Tibial nerve (tissue), 4 donors: ENCODE measurements at regions not wholly inside any gene's neighbourhood (a gene's known extent, or its start where the extent isn't known, plus 50 kb on each side); places are given as distances from the start of the nearest gene placed in this dataset.

Experiments
- DNase-seq, 2 donors: peaks; one replicate each; pipeline ENCODE4 v3.0.0-alpha.2; 2019; ENCODE audit warnings: low spot score in 2 of 2
- H3K27ac ChIP-seq, 4 donors: fragments of 200-600 bp; sonication (generic) in 3 of 4; one replicate each; pipeline ENCODE4 v1.5.1; 2017 to 2019; ENCODE audit warnings: mild to moderate bottlenecking in 1 of 4
- H3K27me3 ChIP-seq, 2 donors: fragments of 200-600 bp; sonication (generic) in 1 of 2; one replicate each; pipeline versions ENCODE4 v1.5.1 to v1.6.0; 2017 to 2019
- H3K36me3 ChIP-seq, 3 donors: fragments of 200-600 bp; sonication (generic); one replicate each; pipeline ENCODE4 v1.5.1; 2018 to 2019
- H3K4me1 ChIP-seq, 4 donors: fragments of 200-600 bp; sonication (generic) in 3 of 4; one replicate each; pipeline ENCODE4 v1.5.1; 2017 to 2019
- H3K4me3 ChIP-seq, 4 donors: fragments of 200-600 bp; sonication (generic) in 3 of 4; one replicate each; pipeline ENCODE4 v1.5.1; 2017 to 2019; ENCODE audit warnings: mild to moderate bottlenecking in 1 of 4, moderate library complexity in 1 of 4
- H3K9me3 ChIP-seq, 4 donors: fragments of 200-600 bp; sonication (generic) in 3 of 4; one replicate each; pipeline ENCODE4 v1.5.1; 2017 to 2019
- CTCF ChIP-seq, 5 experiments: fragments of 200-600 bp in 3 of 5; fragments of 450-650 bp in 2 of 5; sonication (generic) in 3 of 5; IDR thresholded peaks; one replicate each; pipeline ENCODE4 v1.5.1; 2016 to 2019; ENCODE audit warnings: antibody characterized with exemption in 5 of 5, mild to moderate bottlenecking in 3 of 5, moderate library complexity in 2 of 5
- EP300 ChIP-seq, 2 donors: sonication (generic); formaldehyde crosslinking; IDR thresholded peaks; one replicate each; pipeline ENCODE4 v1.6.1; 2017; ENCODE audit warnings: antibody characterized with exemption in 2 of 2, mild to moderate bottlenecking in 1 of 2
- POLR2A ChIP-seq, 2 donors: fragments of 450-650 bp; IDR thresholded peaks; one replicate each; pipeline ENCODE4 v1.6.1; 2017; ENCODE audit warnings: antibody characterized with exemption in 2 of 2, mild to moderate bottlenecking in 2 of 2, moderate library complexity in 2 of 2
- WGBS, 2 donors: methylation state at CpG; one replicate each; pipeline ENCODE4 v1.1.5; 2018; 5-methylcytosine and 5-hydroxymethylcytosine counted together

DNA sequence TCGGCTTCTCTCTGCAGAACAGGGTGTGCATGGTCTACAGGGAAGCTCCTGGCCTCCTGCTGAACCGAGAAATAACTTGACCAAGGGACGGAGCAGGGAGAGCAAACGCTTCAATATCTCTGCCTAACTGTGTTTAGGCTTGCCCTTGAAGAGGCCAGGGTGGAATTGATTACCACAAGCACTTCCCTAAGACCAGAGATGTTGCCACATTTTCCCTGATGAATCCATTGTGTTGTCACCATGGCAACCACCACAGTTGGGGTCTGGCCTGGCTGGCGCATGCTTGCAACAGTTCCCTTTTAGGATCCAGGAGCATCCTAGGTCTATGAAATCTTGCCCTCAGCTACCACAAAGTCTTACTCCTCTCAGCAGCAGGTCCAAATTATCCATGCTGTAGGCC is 213.5 kb upstream of the SULF2 start:
- WGBS, 2 donors: 81 to 84% methylated on average over 5 of the region's 5 CpGs
- DNase-seq: no peak
- Histone ChIP-seq H3K4me1 (no peaks in the 10 kb centered on the region), H3K4me3 (no peak overlapping the region), H3K27me3 (no peaks in the 10 kb centered on the region), H3K36me3 (no peaks in the 10 kb centered on the region), H3K9me3 (peaks cover 0 to 15% (median 0%) of the 10 kb centered on the region in 4 donors), H3K27ac (no peak overlapping the region)
- TF ChIP-seq POLR2A (IDR thresholded peaks at IDR 0.05) (no peak), CTCF (IDR thresholded peaks at IDR 0.05) (no peak), EP300 (IDR thresholded peaks at IDR 0.05) (no peak)

- TF ChIP-seq EP300 (IDR thresholded peaks at IDR 0.05): no peak
- TF ChIP-seq CTCF (IDR thresholded peaks at IDR 0.05): no peak
- Histone ChIP-seq H3K4me1 (no peaks in the 10 kb centered on the region), H3K27me3 (no peaks in the 10 kb centered on the region), H3K36me3 (no peaks in the 10 kb centered on the region), H3K9me3 (peaks cover 0 to 11% (median 3%) of the 10 kb centered on the region in 4 donors), H3K27ac (no peak overlapping the region), H3K4me3 (no peak overlapping the region)
- DNase-seq: no peak
- WGBS, 2 donors: 69 to 80% methylated on average over 6 of the region's 6 CpGs
Observed at GRCh38 chr20:47995661-47996060, 210.4 kb upstream of the SULF2 start.

- no peak for DNase-seq
- TF ChIP-seq EP300 (IDR thresholded peaks at IDR 0.05) (no peak), CTCF (IDR thresholded peaks at IDR 0.05) (no peak), POLR2A (IDR thresholded peaks at IDR 0.05) (no peak)
- 90 to 97% methylated on average over 3 of the region's 3 CpGs for WGBS, 2 donors
Observed at GRCh38 chr20:47993817-47994216, 208.5 kb upstream of the SULF2 start.

DNA sequence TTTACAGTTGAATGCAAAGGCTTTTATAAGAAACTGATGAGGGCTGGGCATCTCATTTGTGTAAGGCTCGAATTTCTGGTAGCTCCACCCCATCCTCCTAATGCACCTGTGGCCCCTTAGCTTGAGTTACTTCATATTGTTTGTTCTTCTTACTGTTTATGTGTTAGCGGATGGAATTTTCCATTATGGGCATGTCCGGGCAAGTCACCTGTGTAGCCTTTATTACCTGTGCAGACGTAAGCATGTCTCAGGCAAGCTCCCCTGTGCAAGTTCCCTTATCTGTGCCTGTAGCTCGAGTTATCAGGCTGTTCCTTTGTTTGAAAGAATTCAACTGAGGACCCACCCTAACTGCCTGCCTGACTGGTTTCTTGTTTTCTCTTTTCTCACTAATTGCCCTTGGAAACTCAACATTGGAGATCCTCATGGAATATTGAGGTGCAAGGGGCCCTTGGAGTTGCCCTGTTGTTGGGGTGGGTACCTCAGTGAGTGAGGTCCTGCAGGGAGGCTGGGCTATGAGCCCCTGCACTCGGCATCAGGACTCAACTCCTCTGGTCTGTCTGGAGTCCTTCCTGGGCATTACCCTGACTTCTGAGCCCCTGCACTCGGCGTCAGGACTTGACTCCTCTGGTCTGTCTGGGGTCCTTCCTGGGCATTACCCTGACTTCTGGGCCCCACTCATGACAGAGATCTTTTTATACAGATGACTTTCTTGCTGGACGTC is 207.9 kb upstream of the SULF2 start:
- WGBS, 2 donors: 88 to 92% methylated on average over 9 of the region's 9 CpGs
- no peak for DNase-seq
- Histone ChIP-seq H3K4me1 (no peaks in the 10 kb centered on the region), H3K36me3 (no peaks in the 10 kb centered on the region), H3K27ac (no peak overlapping the region), H3K9me3 (peaks cover 0 to 11% (median 3%) of the 10 kb centered on the region in 4 donors), H3K4me3 (no peak overlapping the region), H3K27me3 (no peaks in the 10 kb centered on the region)
- TF ChIP-seq CTCF (IDR thresholded peaks at IDR 0.05): no peak
- no peak for TF ChIP-seq POLR2A (IDR thresholded peaks at IDR 0.05)
- TF ChIP-seq EP300 (IDR thresholded peaks at IDR 0.05): no peak

More at GRCh38 chr20:47993817-47994216, 208.5 kb upstream of the SULF2 start:
- Histone ChIP-seq H3K27me3 (no peaks in the 10 kb centered on the region), H3K4me1 (no peaks in the 10 kb centered on the region), H3K4me3 (no peak overlapping the region), H3K36me3 (no peaks in the 10 kb centered on the region), H3K9me3 (peaks cover 0 to 11% (median 3%) of the 10 kb centered on the region in 4 donors), H3K27ac (no peak overlapping the region)

DNA sequence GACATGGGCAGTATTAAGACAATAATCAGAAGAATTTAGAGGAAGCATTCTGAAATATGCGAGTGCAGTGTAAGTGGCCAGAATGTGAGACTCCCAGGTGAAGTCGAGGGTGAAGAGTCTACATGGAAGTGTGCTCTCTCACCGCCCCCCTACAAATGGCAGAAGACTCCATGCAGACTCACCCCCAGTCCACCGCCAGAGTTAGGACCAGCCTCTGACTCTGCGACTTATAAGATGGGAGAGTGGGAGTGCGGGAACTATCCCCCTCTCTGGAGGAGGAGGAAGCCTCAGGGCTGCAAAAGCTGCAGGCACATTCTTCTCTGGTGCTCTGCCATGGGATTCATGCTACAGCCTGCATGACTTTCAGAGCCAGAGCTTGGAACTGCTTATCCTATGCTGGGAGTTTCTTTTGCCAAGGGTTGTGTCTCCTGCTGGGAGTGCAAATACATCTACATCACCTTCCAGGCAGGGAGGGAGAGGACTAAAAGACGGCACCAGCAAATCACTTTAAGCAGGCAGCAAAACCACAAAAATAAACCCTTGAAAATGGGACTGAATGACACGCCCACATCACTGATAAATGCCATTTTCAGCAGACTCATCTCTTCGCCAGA is 206.7 kb upstream of the SULF2 start:
- Histone ChIP-seq H3K9me3 (peaks cover 0 to 11% (median 3%) of the 10 kb centered on the region in 4 donors), H3K27me3 (no peaks in the 10 kb centered on the region), H3K36me3 (no peaks in the 10 kb centered on the region), H3K4me3 (no peak overlapping the region), H3K27ac (no peak overlapping the region), H3K4me1 (no peaks in the 10 kb centered on the region)
- TF ChIP-seq EP300 (IDR thresholded peaks at IDR 0.05) (no peak), POLR2A (IDR thresholded peaks at IDR 0.05) (no peak), CTCF (IDR thresholded peaks at IDR 0.05) (no peak)
- WGBS, 2 donors: 70% methylated on average over 9 of the region's 9 CpGs
- no peak for DNase-seq
